Cardiac muscle cell (in vitro differentiated cells and primary cell): ENCODE measurements at regions not wholly inside any gene's neighbourhood (a gene's known extent, or its start where the extent isn't known, plus 50 kb on each side); places are given as distances from the start of the nearest gene placed in this dataset.

Experiments
- DNase-seq, 2 donors: peaks; one replicate each; pipeline versions ENCODE4 v3.0.0 to v3.0.0-alpha.2; 2010 to 2017; ENCODE audit warnings: low read depth in 1 of 2, low spot score in 1 of 2
- H3K27ac ChIP-seq: fragments of 200-600 bp; sonication (generic); 2 replicates; pipeline ENCODE4 v1.5.1; 2016
- H3K27me3 ChIP-seq: fragments of 200-600 bp; sonication (generic); 2 replicates; pipeline ENCODE4 v1.6.0; 2016; ENCODE audit warnings: control low read depth
- H3K36me3 ChIP-seq: fragments of 200-600 bp; sonication (generic); 2 replicates; pipeline ENCODE4 v1.5.1; 2016; ENCODE audit warnings: control low read depth
- H3K4me1 ChIP-seq: fragments of 200-600 bp; sonication (generic); 2 replicates; pipeline ENCODE4 v1.8.1; 2017; ENCODE audit warnings: low read depth, mild to moderate bottlenecking, mixed run types
- H3K4me3 ChIP-seq: fragments of 200-600 bp; sonication (generic); 2 replicates; pipeline ENCODE4 v1.5.1; 2016; ENCODE audit warnings: mild to moderate bottlenecking
- H3K9me3 ChIP-seq: fragments of 200-600 bp; sonication (generic); 2 replicates; pipeline ENCODE4 v1.5.1; 2017; ENCODE audit warnings: low read depth, mild to moderate bottlenecking, control low read depth
- TF ChIP-seq, protein P1 (sequence below): IDR thresholded peaks from 2 replicates; pipeline ENCODE4 v1.5.1; 2012; ENCODE audit warnings: low read depth, mild to moderate bottlenecking, low read length

DNA sequence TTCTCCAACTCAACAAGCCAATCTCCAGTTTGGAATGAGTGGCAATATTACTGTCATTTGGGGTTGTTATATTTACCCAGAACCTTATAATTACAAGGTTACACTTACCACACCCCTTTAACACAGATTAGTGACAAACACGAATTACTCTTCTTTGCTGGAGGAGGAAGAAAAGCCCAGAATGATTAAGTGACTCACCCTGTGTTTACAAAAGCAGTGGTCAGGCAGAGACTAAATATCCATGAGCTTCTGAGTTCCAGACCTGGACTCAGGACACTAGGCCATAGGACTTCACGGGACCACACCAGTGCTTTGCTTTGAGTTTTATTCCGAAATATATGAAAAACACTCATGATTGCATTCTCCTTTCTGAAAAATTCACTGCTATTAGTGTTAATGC is 370.8 kb downstream of the TLE1 start:
- Histone ChIP-seq H3K9me3 (no peaks in the 10 kb centered on the region), H3K4me1 (no peaks in the 10 kb centered on the region), H3K36me3 (no peaks in the 10 kb centered on the region), H3K27ac (no peak overlapping the region), H3K4me3 (no peak overlapping the region), H3K27me3 (no peaks in the 10 kb centered on the region)
- DNase-seq: peak in 1 of 2 donors; percentile 11
- TF ChIP-seq, protein P1, sequence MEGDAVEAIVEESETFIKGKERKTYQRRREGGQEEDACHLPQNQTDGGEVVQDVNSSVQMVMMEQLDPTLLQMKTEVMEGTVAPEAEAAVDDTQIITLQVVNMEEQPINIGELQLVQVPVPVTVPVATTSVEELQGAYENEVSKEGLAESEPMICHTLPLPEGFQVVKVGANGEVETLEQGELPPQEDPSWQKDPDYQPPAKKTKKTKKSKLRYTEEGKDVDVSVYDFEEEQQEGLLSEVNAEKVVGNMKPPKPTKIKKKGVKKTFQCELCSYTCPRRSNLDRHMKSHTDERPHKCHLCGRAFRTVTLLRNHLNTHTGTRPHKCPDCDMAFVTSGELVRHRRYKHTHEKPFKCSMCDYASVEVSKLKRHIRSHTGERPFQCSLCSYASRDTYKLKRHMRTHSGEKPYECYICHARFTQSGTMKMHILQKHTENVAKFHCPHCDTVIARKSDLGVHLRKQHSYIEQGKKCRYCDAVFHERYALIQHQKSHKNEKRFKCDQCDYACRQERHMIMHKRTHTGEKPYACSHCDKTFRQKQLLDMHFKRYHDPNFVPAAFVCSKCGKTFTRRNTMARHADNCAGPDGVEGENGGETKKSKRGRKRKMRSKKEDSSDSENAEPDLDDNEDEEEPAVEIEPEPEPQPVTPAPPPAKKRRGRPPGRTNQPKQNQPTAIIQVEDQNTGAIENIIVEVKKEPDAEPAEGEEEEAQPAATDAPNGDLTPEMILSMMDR: no peak

DNA sequence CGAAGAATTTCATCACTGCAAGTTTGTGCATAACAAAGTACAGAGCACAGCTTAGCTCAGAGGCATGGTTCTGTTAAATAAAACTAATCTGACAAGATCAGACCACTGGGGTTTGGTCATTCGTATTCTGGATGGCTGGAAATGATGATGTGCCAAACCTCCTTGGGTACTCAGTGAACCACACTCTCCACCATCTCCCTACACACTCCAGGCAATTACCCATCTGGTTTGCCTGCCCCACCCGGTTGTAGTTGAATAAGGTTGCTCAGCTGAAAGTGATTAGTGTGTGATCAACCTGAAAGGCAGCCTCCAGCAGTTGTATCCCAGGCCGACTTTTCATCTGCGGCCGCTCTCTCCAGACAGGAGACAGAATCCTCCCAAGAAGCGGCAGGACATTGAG is 371.4 kb downstream of the TLE1 start:
- Histone ChIP-seq H3K36me3 (no peaks in the 10 kb centered on the region), H3K27ac (no peak overlapping the region)
- no peak for DNase-seq

DNA sequence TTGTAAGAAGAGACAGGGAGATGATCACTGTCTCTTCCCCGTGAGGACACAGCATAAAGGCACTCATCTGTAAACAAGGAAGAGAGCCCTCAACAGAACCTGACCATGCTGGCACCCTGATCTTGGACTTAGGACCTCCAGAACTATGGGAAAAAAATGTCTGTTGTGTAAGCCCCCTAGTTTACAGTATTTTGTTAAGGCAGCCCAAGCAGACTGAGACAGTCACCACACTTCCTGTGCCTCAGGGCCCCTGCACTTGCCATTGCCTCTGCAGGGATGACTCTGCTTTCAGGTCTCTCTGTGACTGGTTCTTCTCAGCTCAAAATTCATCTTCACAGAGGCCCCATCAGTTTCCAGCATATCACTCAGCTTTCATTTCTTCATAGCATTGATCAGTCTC is 372.1 kb downstream of the TLE1 start:
- H3K27ac ChIP-seq: no peak overlapping the region
- no peaks in the 10 kb centered on the region for H3K9me3 ChIP-seq
- TF ChIP-seq, protein P1: no peak
- H3K4me3 ChIP-seq: no peak overlapping the region
- no peak for DNase-seq
- H3K4me1 ChIP-seq: no peaks in the 10 kb centered on the region
- no peaks in the 10 kb centered on the region for H3K36me3 ChIP-seq
- H3K27me3 ChIP-seq: no peaks in the 10 kb centered on the region

More for the DNA sequence above, 371.4 kb downstream of the TLE1 start:
- TF ChIP-seq, protein P1: no peak
- Histone ChIP-seq H3K27me3 (no peaks in the 10 kb centered on the region), H3K4me3 (no peak overlapping the region), H3K9me3 (no peaks in the 10 kb centered on the region), H3K4me1 (no peaks in the 10 kb centered on the region)

DNA sequence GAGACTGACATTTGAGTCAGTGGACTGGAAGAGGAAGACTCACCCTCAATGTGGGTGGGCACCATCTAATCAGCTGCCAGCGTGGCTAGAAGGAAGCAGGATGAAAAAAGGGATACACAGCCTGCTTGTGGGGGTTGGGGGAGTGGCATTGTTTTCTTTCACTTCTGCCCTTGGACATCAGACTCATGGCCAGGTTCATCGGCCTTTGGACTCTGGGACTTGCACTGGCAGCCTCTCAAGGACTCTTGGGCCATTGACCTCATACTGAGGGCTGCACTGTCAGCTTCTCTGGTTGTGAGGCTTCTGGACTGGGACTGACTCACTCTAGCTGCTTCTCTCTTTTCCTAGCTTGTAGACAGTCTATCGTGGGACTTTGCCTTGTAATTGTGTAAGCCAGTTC is 374.9 kb downstream of the TLE1 start:
- H3K9me3 ChIP-seq: no peaks in the 10 kb centered on the region
- H3K27ac ChIP-seq: no peak overlapping the region
- TF ChIP-seq, protein P1: no peak

DNA sequence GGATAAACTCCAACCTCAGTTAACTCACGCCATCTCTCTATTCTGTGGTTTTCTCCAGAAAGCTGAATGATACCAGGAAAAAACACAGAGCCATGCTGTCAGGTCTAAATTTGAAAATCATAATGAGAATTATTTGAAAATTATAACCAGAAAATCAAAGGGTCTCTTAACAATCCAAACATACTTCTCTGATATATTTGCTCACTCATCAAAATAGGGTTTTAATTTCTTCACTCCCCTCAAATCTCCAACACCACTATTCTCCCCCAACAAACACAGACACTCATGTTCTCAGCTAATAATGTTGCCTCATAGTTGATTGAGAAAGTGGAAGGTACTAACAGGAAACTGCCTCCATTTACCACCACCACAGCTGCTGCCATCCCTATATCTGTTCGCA is 375.5 kb downstream of the TLE1 start:
- no peak overlapping the region for H3K4me3 ChIP-seq

More for the DNA sequence above, 374.9 kb downstream of the TLE1 start:
- Histone ChIP-seq H3K27me3 (no peaks in the 10 kb centered on the region), H3K4me1 (no peaks in the 10 kb centered on the region), H3K36me3 (no peaks in the 10 kb centered on the region), H3K4me3 (no peak overlapping the region)
- no peak for DNase-seq

More for the DNA sequence above, 375.5 kb downstream of the TLE1 start:
- TF ChIP-seq, protein P1: no peak
- no peak for DNase-seq
- no peak overlapping the region for H3K27ac ChIP-seq
- H3K36me3 ChIP-seq: no peaks in the 10 kb centered on the region
- H3K4me1 ChIP-seq: no peaks in the 10 kb centered on the region
- no peaks in the 10 kb centered on the region for H3K27me3 ChIP-seq
- no peaks in the 10 kb centered on the region for H3K9me3 ChIP-seq
